ENCODE measurements at regions not wholly inside any gene's neighbourhood (a gene's known extent, or its start where the extent isn't known, plus 50 kb on each side); places are given as distances from the start of the nearest gene placed in this dataset.

GRCh38 chr5:3963652-3964051, 368.0 kb downstream of the IRX1 start:
- no peak for TF ChIP-seq TEAD4 (IDR thresholded peaks at IDR 0.05)
- TF ChIP-seq RAD21 (IDR thresholded peaks at IDR 0.05; ENCODE audit: low read depth), result no peak
- TF ChIP-seq TAF1 (IDR thresholded peaks at IDR 0.05; ENCODE audit: low read depth), result no peak
- no peak for TF ChIP-seq CREB1 (IDR thresholded peaks at IDR 0.05; ENCODE audit: low read depth)
- TF ChIP-seq EP300 (IDR thresholded peaks at IDR 0.05; ENCODE audit: borderline replicate concordance), result no peak
- TF ChIP-seq, protein P1, sequence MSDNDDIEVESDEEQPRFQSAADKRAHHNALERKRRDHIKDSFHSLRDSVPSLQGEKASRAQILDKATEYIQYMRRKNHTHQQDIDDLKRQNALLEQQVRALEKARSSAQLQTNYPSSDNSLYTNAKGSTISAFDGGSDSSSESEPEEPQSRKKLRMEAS (IDR thresholded peaks at IDR 0.05), result no peak
- TF ChIP-seq CEBPB (IDR thresholded peaks at IDR 0.05), result no peak
- TF ChIP-seq NFIC (IDR thresholded peaks at IDR 0.05), result no peak

Data from Ishikawa (cell line).